T-cell (primary cell): ENCODE measurements at regions not wholly inside any gene's neighbourhood (a gene's known extent, or its start where the extent isn't known, plus 50 kb on each side); places are given as distances from the start of the nearest gene placed in this dataset.

Experiments
- ATAC-seq, 4 experiments: fragments of 200-7000 bp in 3 of 4; fragments of 150-1000 bp in 1 of 4; cut with Tn5 transposase; replicated peaks in 1 of 4; 1 replicate in 3 of 4; 2 replicates in 1 of 4; pipeline ENCODE4 v1.10.0; 2021; ENCODE audit warnings: moderate library complexity in 3 of 4, mild to moderate bottlenecking in 2 of 4, moderate number of reproducible peaks in 1 of 4
- CTCF ChIA-PET, 2 donors: fragments of 300-600 bp; sonication (Branson Sonifier 250); formaldehyde crosslinking; loops; one replicate each; lab custom pipeline; 2022; ENCODE audit warnings: antibody characterized with exemption in 2 of 2; lab: Charles Lee
- POLR2A ChIA-PET, 2 donors: fragments of 300-600 bp; sonication (Branson Sonifier 250); formaldehyde crosslinking; loops; one replicate each; lab custom pipeline; 2022; ENCODE audit warnings: antibody characterized with exemption in 2 of 2; lab: Charles Lee
- DNase-seq, 35 experiments: peaks; one replicate each; pipeline versions ENCODE4 v3.0.0 to v3.0.0-alpha.2; 2013 to 2023
- H3K27ac ChIP-seq: one replicate; pipeline ENCODE4 v1.5.1; 2013; ENCODE audit warnings: low read length
- H3K27me3 ChIP-seq, 2 experiments: replicated peaks in 1 of 2; 1 replicate in 1 of 2; 2 replicates in 1 of 2; pipeline versions ENCODE4 v1.6.1 to v1.7.0; 2013; ENCODE audit warnings: low read length in 1 of 2, mixed read lengths in 1 of 2; ENCODE audit not compliant: control insufficient read depth in 2 of 2, insufficient read depth in 2 of 2; ENCODE audit errors: extremely low read depth in 1 of 2
- H3K36me3 ChIP-seq, 2 donors: 1 replicate in 1 of 2; 2 replicates in 1 of 2; pipeline versions ENCODE4 v1.6.1 to v1.7.0; 2013; ENCODE audit warnings: low read length in 1 of 2; ENCODE audit not compliant: control insufficient read depth in 2 of 2, insufficient read depth in 1 of 2; ENCODE audit errors: extremely low read depth in 1 of 2
- H3K4me1 ChIP-seq, 2 experiments: 1 replicate in 1 of 2; 2 replicates in 1 of 2; pipeline versions ENCODE4 v1.6.1 to v1.7.0; 2013; ENCODE audit warnings: low read length in 2 of 2, mixed read lengths in 1 of 2; ENCODE audit not compliant: insufficient read depth in 2 of 2, control insufficient read depth in 1 of 2; ENCODE audit errors: extremely low read depth in 1 of 2
- H3K4me3 ChIP-seq, 2 donors: 1 replicate in 1 of 2; 2 replicates in 1 of 2; pipeline versions ENCODE4 v1.5.1 to v1.7.0; 2013; ENCODE audit warnings: mild to moderate bottlenecking in 2 of 2, low read length in 1 of 2, moderate library complexity in 1 of 2; ENCODE audit not compliant: control insufficient read depth in 1 of 2; ENCODE audit errors: extremely low read depth in 1 of 2
- H3K9me3 ChIP-seq: 2 replicates; pipeline ENCODE4 v1.7.0; 2013
- H3K27ac Mint-ChIP-seq, 2 donors: one replicate each; pipeline ENCODE4 v1.8.0; 2020 to 2021; ENCODE audit warnings: mild to moderate bottlenecking in 2 of 2, mixed read lengths in 2 of 2
- H3K27me3 Mint-ChIP-seq, 2 donors: one replicate each; pipeline ENCODE4 v1.8.0; 2021 to 2022; ENCODE audit warnings: mixed read lengths in 2 of 2
- H3K36me3 Mint-ChIP-seq: one replicate; pipeline ENCODE4 v1.8.0; 2021; ENCODE audit warnings: mixed read lengths
- H3K4me1 Mint-ChIP-seq, 3 donors: one replicate each; pipeline ENCODE4 v1.8.0; 2020 to 2022; ENCODE audit warnings: mixed read lengths in 3 of 3, mild to moderate bottlenecking in 1 of 3
- H3K4me3 Mint-ChIP-seq, 3 donors: one replicate each; pipeline ENCODE4 v1.8.0; 2020 to 2022; ENCODE audit warnings: mild to moderate bottlenecking in 3 of 3, mixed read lengths in 3 of 3, moderate library complexity in 3 of 3
- H3K9me3 Mint-ChIP-seq, 3 donors: one replicate each; pipeline ENCODE4 v1.8.0; 2020 to 2022; ENCODE audit warnings: mixed read lengths in 3 of 3
- WGBS: methylation state at CpG from one replicate; pipeline ENCODE4 v1.1.5; 2013; ENCODE audit warnings: missing lambda C conversion rate; ENCODE audit not compliant: insufficient coverage; 5-methylcytosine and 5-hydroxymethylcytosine counted together

DNA sequence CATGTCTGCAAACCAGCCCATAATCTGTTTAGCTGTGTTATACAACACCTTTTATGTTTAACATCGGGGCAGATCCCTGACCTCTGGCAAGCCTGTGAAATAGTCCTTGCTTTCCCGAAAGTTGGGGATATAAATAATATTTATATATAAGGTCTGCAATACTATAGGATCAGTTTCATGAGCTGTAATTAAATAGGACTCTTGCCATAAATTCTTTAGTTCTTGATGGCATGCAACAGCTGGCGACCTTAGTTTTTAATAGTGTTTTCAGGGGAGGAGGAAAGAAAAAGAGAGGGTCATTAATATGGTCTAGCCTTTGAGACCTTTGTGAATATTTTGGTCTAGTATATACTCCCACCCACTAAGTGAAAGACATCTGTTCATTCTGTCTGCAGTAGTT, 166.5 kb downstream of the MTX2 start:
- Mint-ChIP-seq H3K27me3 (peaks cover 34 to 41% of the 10 kb centered on the region in 2 donors), H3K27ac (no peak overlapping the region), H3K4me1 (no peaks in the 10 kb centered on the region), H3K36me3 (no peaks in the 10 kb centered on the region), H3K9me3 (peaks cover 3 to 5% (median 3%) of the 10 kb centered on the region in 3 donors), H3K4me3 (no peak overlapping the region)
- Histone ChIP-seq H3K4me3 (no peak overlapping the region), H3K4me1 (no peaks in the 10 kb centered on the region), H3K27ac (no peak overlapping the region), H3K36me3 (no peaks in the 10 kb centered on the region), H3K9me3 (peaks cover 4% of the 10 kb centered on the region), H3K27me3 (peaks cover 0 to 16% of the 10 kb centered on the region in 2 experiments)
- ChIA-PET CTCF (interaction anchor here in 1 of 2 donors (1.4 kb wide), 1 partner anchor 20 kb away, joined by 5 read pairs; no protein-coding TSS in a partner anchor), POLR2A (no interaction called here)
- WGBS = no CpG with 5 or more reads among the region's 3 CpGs
- no peak for ATAC-seq
- DNase-seq = no peak

DNA sequence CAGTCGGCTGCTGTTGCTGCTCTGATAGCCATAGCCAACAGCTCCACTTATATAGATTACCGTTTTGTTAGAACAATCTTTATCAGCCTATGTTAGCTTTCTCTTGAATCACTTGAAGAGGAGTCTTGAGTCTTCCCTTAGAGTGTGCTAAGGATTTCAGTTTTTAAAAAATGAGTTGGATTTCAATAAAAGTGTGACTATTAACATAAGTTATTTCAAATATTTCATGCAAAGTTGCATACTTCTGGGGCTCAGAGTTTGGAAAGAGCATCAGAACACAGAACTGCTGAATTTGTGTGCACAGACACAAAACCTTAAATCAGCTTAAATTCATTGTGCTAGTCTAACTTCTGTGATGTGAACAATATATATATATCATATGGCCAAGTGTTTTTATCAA, 174.7 kb downstream of the MTX2 start:
- Mint-ChIP-seq H3K27ac (no peak overlapping the region), H3K27me3 (peaks cover 13 to 29% of the 10 kb centered on the region in 2 donors), H3K9me3 (no peaks in the 10 kb centered on the region), H3K4me3 (no peak overlapping the region), H3K36me3 (no peaks in the 10 kb centered on the region), H3K4me1 (peaks cover 6 to 8% (median 7%) of the 10 kb centered on the region in 3 donors)
- POLR2A ChIA-PET = interaction anchor here in 1 of 2 donors (0.7 kb wide), 1 partner anchor 890 kb away, joined by 7 read pairs; no protein-coding TSS in a partner anchor
- H3K4me1 ChIP-seq = no peaks in the 10 kb centered on the region
- no peak overlapping the region for H3K4me3 ChIP-seq
- H3K9me3 ChIP-seq = no peaks in the 10 kb centered on the region
- no peak overlapping the region for H3K27ac ChIP-seq
- no peak for DNase-seq
- CTCF ChIA-PET = interaction anchor here (0.6 to 2.0 kb wide), 4 partner anchors 9 to 501 kb away, joined by 3 to 14 read pairs (median 4); no protein-coding TSS in a partner anchor
- no peak for ATAC-seq
- no CpG with 5 or more reads among the region's 2 CpGs for WGBS
- H3K27me3 ChIP-seq = peaks cover 0 to 7% of the 10 kb centered on the region in 2 experiments
- H3K36me3 ChIP-seq = no peaks in the 10 kb centered on the region

DNA sequence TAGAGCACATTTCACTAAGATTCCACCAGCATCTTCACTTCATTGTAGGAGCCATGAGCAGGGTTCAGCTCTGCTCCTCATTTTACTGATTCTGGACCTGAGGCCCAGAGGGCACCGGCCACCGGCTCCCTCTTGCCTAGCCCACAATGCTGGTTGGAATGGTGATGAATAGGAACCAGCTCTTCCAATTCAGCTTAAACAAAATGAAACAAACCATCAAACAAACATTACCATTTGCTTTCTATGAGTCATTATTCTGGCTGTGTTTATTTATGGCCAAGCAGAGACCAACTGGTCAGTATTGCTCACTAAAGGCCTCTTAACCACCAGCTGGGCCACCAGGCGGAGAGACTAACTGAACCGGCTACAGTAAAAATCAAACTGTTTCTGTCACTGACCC, 176.7 kb downstream of the MTX2 start:
- CTCF ChIA-PET = interaction anchor here (0.5 to 1.8 kb wide), 4 partner anchors 9 to 1822 kb away, joined by 3 to 14 read pairs (median 4); no protein-coding TSS in a partner anchor
- Histone ChIP-seq H3K27me3 (no peaks in the 10 kb centered on the region), H3K27ac (no peak overlapping the region), H3K9me3 (no peaks in the 10 kb centered on the region), H3K4me3 (no peak overlapping the region), H3K36me3 (no peaks in the 10 kb centered on the region), H3K4me1 (no peaks in the 10 kb centered on the region)
- Mint-ChIP-seq H3K4me1 (peaks cover 6 to 8% (median 7%) of the 10 kb centered on the region in 3 donors), H3K27ac (no peak overlapping the region), H3K4me3 (no peak overlapping the region), H3K36me3 (no peaks in the 10 kb centered on the region), H3K27me3 (peaks cover 4 to 16% of the 10 kb centered on the region in 2 donors), H3K9me3 (no peaks in the 10 kb centered on the region)
- WGBS = no CpG with 5 or more reads among the region's 4 CpGs
- no peak for DNase-seq
- no peak for ATAC-seq
- POLR2A ChIA-PET = no interaction called here

DNA sequence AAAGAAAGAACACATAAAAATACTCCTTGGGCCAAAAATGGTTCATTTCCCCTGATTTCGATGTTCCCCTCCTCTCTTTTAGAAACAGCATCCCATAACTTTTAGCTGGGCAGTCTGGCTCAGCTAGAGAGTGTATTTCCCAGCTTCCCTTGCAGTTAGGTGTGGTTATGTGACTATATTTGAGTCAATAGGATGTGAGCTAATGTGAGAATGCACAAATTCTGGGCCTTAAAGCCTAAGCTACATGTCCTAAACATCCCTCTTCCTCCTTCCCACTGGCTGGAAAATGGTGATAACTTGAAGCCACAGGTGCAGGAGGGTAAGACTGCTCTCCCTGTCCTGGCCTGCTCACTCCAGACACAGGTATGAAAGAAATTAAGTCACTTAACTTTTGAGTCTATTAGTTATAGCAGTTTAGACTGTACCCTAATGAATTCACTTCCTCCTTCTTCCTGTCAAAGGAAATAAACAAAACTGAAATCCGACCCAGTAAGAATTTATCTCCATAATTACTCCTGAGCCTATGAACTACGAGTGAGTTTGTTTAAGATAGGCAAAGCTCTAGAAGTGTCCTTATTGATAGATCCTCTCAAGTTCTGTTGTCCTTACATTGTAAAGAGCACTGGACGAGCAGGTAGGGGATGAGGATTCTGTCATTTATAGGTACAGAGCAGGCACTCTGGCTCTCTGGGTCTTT, 177.6 kb downstream of the MTX2 start:
- Histone ChIP-seq H3K9me3 (no peaks in the 10 kb centered on the region), H3K27me3 (peaks cover 0 to 2% of the 10 kb centered on the region in 2 experiments), H3K36me3 (no peaks in the 10 kb centered on the region), H3K4me3 (no peak overlapping the region), H3K27ac (no peak overlapping the region), H3K4me1 (no peaks in the 10 kb centered on the region)
- Mint-ChIP-seq H3K27ac (no peak overlapping the region), H3K27me3 (peaks cover 6 to 12% of the 10 kb centered on the region in 2 donors), H3K4me1 (peaks cover 6 to 8% (median 7%) of the 10 kb centered on the region in 3 donors), H3K36me3 (no peaks in the 10 kb centered on the region), H3K4me3 (no peak overlapping the region), H3K9me3 (no peaks in the 10 kb centered on the region)
- no CpG with 5 or more reads among the region's 4 CpGs for WGBS
- ChIA-PET CTCF (interaction anchor here (0.5 to 1.8 kb wide), 4 partner anchors 9 to 150 kb away, joined by 3 to 14 read pairs (median 4); no protein-coding TSS in a partner anchor), POLR2A (no interaction called here)
- DNase-seq = no peak
- ATAC-seq = no peak

- 100% methylated on average over 1 of the region's 1 CpG for WGBS
- ChIA-PET CTCF (interaction anchor here (0.5 to 1.3 kb wide), 5 partner anchors 9 to 321 kb away, joined by 3 to 8 read pairs (median 3); no protein-coding TSS in a partner anchor), POLR2A (no interaction called here)
- Mint-ChIP-seq H3K9me3 (no peaks in the 10 kb centered on the region), H3K27me3 (peaks cover 7 to 10% of the 10 kb centered on the region in 2 donors), H3K4me1 (peaks cover 6 to 8% (median 7%) of the 10 kb centered on the region in 3 donors), H3K36me3 (no peaks in the 10 kb centered on the region), H3K27ac (no peak overlapping the region), H3K4me3 (no peak overlapping the region)
- Histone ChIP-seq H3K4me3 (no peak overlapping the region), H3K4me1 (no peaks in the 10 kb centered on the region), H3K27ac (no peak overlapping the region), H3K36me3 (no peaks in the 10 kb centered on the region), H3K27me3 (peaks cover 0 to 2% of the 10 kb centered on the region in 2 experiments), H3K9me3 (no peaks in the 10 kb centered on the region)
- ATAC-seq (no peak), DNase-seq (no peak)
These were observed 178.4 kb downstream of the MTX2 start for GRCh38 chr2:176447616-176448015.

DNA sequence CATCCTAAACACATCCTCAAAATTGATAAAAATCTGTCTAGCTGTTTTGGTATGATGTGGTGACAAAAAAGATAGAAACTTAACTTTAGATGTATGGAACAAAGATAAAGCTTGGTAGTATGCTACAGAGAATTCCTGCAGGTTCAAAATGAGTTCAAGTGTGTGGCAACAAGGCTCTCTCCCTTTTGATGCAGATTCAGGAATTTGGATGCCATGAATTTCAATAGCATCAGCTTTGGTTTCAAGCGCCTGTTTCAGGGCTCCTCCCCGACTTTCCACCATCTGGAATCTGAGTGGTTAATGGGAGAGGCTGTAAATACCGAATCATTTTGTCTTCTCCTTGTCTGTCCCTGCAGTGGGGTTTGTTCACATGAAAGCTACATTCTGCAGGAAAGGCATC, 180.6 kb downstream of the MTX2 start:
- Mint-ChIP-seq H3K27me3 (peaks cover 20 to 26% of the 10 kb centered on the region in 2 donors), H3K4me1 (peaks cover 7 to 8% (median 8%) of the 10 kb centered on the region in 3 donors), H3K36me3 (no peaks in the 10 kb centered on the region), H3K27ac (no peak overlapping the region), H3K9me3 (no peaks in the 10 kb centered on the region), H3K4me3 (no peak overlapping the region)
- H3K4me1 ChIP-seq = no peaks in the 10 kb centered on the region
- no peaks in the 10 kb centered on the region for H3K9me3 ChIP-seq
- POLR2A ChIA-PET = no interaction called here
- H3K4me3 ChIP-seq = no peak overlapping the region
- peaks cover 0 to 2% of the 10 kb centered on the region in 2 experiments for H3K27me3 ChIP-seq
- H3K27ac ChIP-seq = no peak overlapping the region
- no peaks in the 10 kb centered on the region for H3K36me3 ChIP-seq
- ATAC-seq (no peak), DNase-seq (no peak)
- 100% methylated on average over 2 of the region's 3 CpGs for WGBS
- CTCF ChIA-PET = interaction anchor here in 1 of 2 donors (0.6 kb wide), 1 partner anchor 12 kb away, joined by 3 read pairs; no protein-coding TSS in a partner anchor
